ENCODE measurements at regions not wholly inside any gene's neighbourhood (a gene's known extent, or its start where the extent isn't known, plus 50 kb on each side); places are given as distances from the start of the nearest gene placed in this dataset.

DNA sequence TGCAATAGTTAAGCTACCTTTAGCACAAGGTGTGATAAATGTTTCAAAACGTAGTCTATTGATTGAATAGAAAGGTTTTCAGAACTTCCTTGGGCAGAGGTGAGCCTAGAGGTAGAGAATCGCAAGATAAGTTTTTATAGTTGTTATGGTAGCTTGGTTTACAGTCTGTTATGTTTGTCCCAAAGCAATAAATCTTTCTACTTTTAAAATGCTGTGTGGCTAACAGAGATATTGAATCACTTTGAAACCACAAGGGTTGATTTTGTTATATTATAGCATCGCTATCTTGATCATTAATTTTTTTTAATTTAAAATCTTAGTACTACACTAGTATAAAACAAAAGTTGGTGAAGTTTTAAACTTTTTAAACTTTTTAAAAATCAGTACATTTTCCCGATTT, 126.7 kb downstream of the TMEM182 start:
- TF ChIP-seq CTCF (IDR thresholded peaks at IDR 0.05) (no peak), POLR2AphosphoS5 (IDR thresholded peaks at IDR 0.05) (no peak), POLR2A (IDR thresholded peaks at IDR 0.05) (no peak), EP300 (IDR thresholded peaks at IDR 0.05) (no peak)

All from sigmoid colon (tissue), 4 donors.